Colonic mucosa (tissue), 4 donors: ENCODE measurements at regions not wholly inside any gene's neighbourhood (a gene's known extent, or its start where the extent isn't known, plus 50 kb on each side); places are given as distances from the start of the nearest gene placed in this dataset.

Experiments used
- DNase-seq: peaks from one replicate; pipeline ENCODE4 v3.0.0-alpha.2; 2020
- H3K27ac ChIP-seq: fragments of 200-600 bp; one replicate; pipeline ENCODE4 v1.8.0; 2021
- H3K27me3 ChIP-seq: fragments of 200-600 bp; one replicate; pipeline ENCODE4 v1.8.0; 2021
- H3K36me3 ChIP-seq: fragments of 200-600 bp; one replicate; pipeline ENCODE4 v1.8.0; 2021
- H3K4me1 ChIP-seq: fragments of 200-600 bp; one replicate; pipeline ENCODE4 v1.8.0; 2021; ENCODE audit warnings: mild to moderate bottlenecking
- H3K4me3 ChIP-seq: fragments of 200-600 bp; one replicate; pipeline ENCODE4 v1.8.0; 2021
- H3K9ac ChIP-seq, 2 donors: one replicate each; pipeline ENCODE4 v1.7.0; 2013; ENCODE audit warnings: control low read depth in 2 of 2, low read depth in 2 of 2, low read length in 2 of 2
- H3K9me3 ChIP-seq: fragments of 200-600 bp; one replicate; pipeline ENCODE4 v1.8.0; 2021
- CTCF ChIP-seq: fragments of 200-600 bp; IDR thresholded peaks from one replicate; pipeline ENCODE4 v1.8.0; 2022; ENCODE audit warnings: antibody characterized with exemption, mild to moderate bottlenecking
- intact Hi-C: fragments of 100-400 bp; cut with DNase I; formaldehyde crosslinking; loops from one replicate; pipeline ENCODE4 v1.14.1; 2022
- donor health status: healthy.
- donor health status: DM: no; HTN: no; CAD: no.
- donor health status: DM: no; HTN: no; CAD: no.

- Histone ChIP-seq H3K4me3 (no peak overlapping the region), H3K27me3 (no peaks in the 10 kb centered on the region), H3K9me3 (no peaks in the 10 kb centered on the region), H3K27ac (no peak overlapping the region), H3K36me3 (no peaks in the 10 kb centered on the region), H3K9ac (no peak overlapping the region), H3K4me1 (no peaks in the 10 kb centered on the region)
- intact Hi-C loops: no loop called here
- no peak for DNase-seq
- TF ChIP-seq CTCF: no peak
These were observed 552.3 kb downstream of the EFNA5 start for GRCh38 chr5:107118184-107119019.

GRCh38 chr5:107112216-107112615 is 558.5 kb downstream of the EFNA5 start:
- DNase-seq: no peak
- no peak overlapping the region for H3K9ac ChIP-seq
- no peaks in the 10 kb centered on the region for H3K9me3 ChIP-seq
- no peaks in the 10 kb centered on the region for H3K27me3 ChIP-seq
- H3K27ac ChIP-seq: no peak overlapping the region
- H3K36me3 ChIP-seq: no peaks in the 10 kb centered on the region
- no peak overlapping the region for H3K4me3 ChIP-seq
- intact Hi-C loops: no loop called here
- no peaks in the 10 kb centered on the region for H3K4me1 ChIP-seq
- no peak for TF ChIP-seq CTCF

- H3K27me3 ChIP-seq: no peaks in the 10 kb centered on the region
- H3K4me1 ChIP-seq: no peaks in the 10 kb centered on the region
- H3K9me3 ChIP-seq: no peaks in the 10 kb centered on the region
- H3K36me3 ChIP-seq: no peaks in the 10 kb centered on the region
- H3K27ac ChIP-seq: no peak overlapping the region
- TF ChIP-seq CTCF: no peak
- H3K4me3 ChIP-seq: no peak overlapping the region
- H3K9ac ChIP-seq: no peak overlapping the region
- intact Hi-C loops: no loop called here
- DNase-seq: no peak
These were observed 566.4 kb downstream of the EFNA5 start for GRCh38 chr5:107104040-107104995.

GRCh38 chr5:107103522-107103921 is 567.2 kb downstream of the EFNA5 start:
- H3K9ac ChIP-seq: no peak overlapping the region
- no peaks in the 10 kb centered on the region for H3K27me3 ChIP-seq
- H3K27ac ChIP-seq: no peak overlapping the region
- H3K36me3 ChIP-seq: no peaks in the 10 kb centered on the region
- H3K9me3 ChIP-seq: no peaks in the 10 kb centered on the region
- no peaks in the 10 kb centered on the region for H3K4me1 ChIP-seq
- intact Hi-C loops: no loop called here
- no peak for TF ChIP-seq CTCF
- DNase-seq: no peak
- H3K4me3 ChIP-seq: no peak overlapping the region

- Histone ChIP-seq H3K27ac (no peak overlapping the region), H3K27me3 (no peaks in the 10 kb centered on the region), H3K9ac (no peak overlapping the region), H3K9me3 (no peaks in the 10 kb centered on the region), H3K36me3 (no peaks in the 10 kb centered on the region), H3K4me1 (no peaks in the 10 kb centered on the region), H3K4me3 (no peak overlapping the region)
- intact Hi-C loops: no loop called here
- DNase-seq: no peak
- no peak for TF ChIP-seq CTCF
These were observed 570.6 kb downstream of the EFNA5 start for GRCh38 chr5:107100121-107100520.
